ENCODE measurements at regions not wholly inside any gene's neighbourhood (a gene's known extent, or its start where the extent isn't known, plus 50 kb on each side); places are given as distances from the start of the nearest gene placed in this dataset.
A peak's percentile ranks its signal among the peaks of the same experiment; 100 is the strongest.

- CTCF ChIA-PET, result no interaction called here
- H3K4me3 ChIP-seq (ENCODE audit: low read depth, low read length), result no peak overlapping the region
- TF ChIP-seq CTCF (IDR thresholded peaks at IDR 0.05; ENCODE audit: insufficient read depth, low read length, missing control alignments), result no peak
- DNase-seq (ENCODE audit: low read depth, low spot score), result no peak
- POLR2A ChIA-PET, result no interaction called here
These were observed 364.2 kb downstream of the KLF5 start for GRCh38 chr13:73422973-73423372.

- CTCF ChIA-PET, result no interaction called here
- no peak for TF ChIP-seq CTCF (IDR thresholded peaks at IDR 0.05; ENCODE audit: insufficient read depth, low read length, missing control alignments)
- no peak overlapping the region for H3K4me3 ChIP-seq (ENCODE audit: low read depth, low read length)
- POLR2A ChIA-PET, result no interaction called here
- no peak for DNase-seq (ENCODE audit: low read depth, low spot score)
These were observed 362.6 kb downstream of the KLF5 start for GRCh38 chr13:73421310-73421912.

- H3K4me3 ChIP-seq (ENCODE audit: low read depth, low read length), result no peak overlapping the region
- TF ChIP-seq CTCF (IDR thresholded peaks at IDR 0.05; ENCODE audit: insufficient read depth, low read length, missing control alignments), result no peak
- no peak for DNase-seq (ENCODE audit: low read depth, low spot score)
- CTCF ChIA-PET, result no interaction called here
- POLR2A ChIA-PET, result no interaction called here
These were observed 360.4 kb downstream of the KLF5 start for GRCh38 chr13:73419186-73419585.

GRCh38 chr13:73417012-73417615 is 358.3 kb downstream of the KLF5 start:
- DNase-seq (ENCODE audit: low read depth, low spot score), result no peak
- peak; percentile 20 for TF ChIP-seq CTCF (IDR thresholded peaks at IDR 0.05; ENCODE audit: insufficient read depth, low read length, missing control alignments)
- POLR2A ChIA-PET, result interaction anchor here (1.2 kb wide), 1 partner anchor 10 kb away, joined by 4 read pairs; no protein-coding TSS in a partner anchor
- no peak overlapping the region for H3K4me3 ChIP-seq (ENCODE audit: low read depth, low read length)
- CTCF ChIA-PET, result interaction anchor here (0.6 to 2.2 kb wide), 5 partner anchors 16 to 577 kb away, joined by 3 to 8 read pairs (median 3); no protein-coding TSS in a partner anchor

GRCh38 chr13:73416093-73416492 is 357.3 kb downstream of the KLF5 start:
- TF ChIP-seq CTCF (IDR thresholded peaks at IDR 0.05; ENCODE audit: insufficient read depth, low read length, missing control alignments), result no peak
- DNase-seq (ENCODE audit: low read depth, low spot score), result peak; percentile 46
- no peak overlapping the region for H3K4me3 ChIP-seq (ENCODE audit: low read depth, low read length)
- POLR2A ChIA-PET, result no interaction called here
- CTCF ChIA-PET, result interaction anchor here (2.2 kb wide), 1 partner anchor 576 kb away, joined by 7 read pairs; no protein-coding TSS in a partner anchor

GRCh38 chr13:73413656-73414055 is 354.9 kb downstream of the KLF5 start:
- TF ChIP-seq CTCF (IDR thresholded peaks at IDR 0.05; ENCODE audit: insufficient read depth, low read length, missing control alignments), result no peak
- POLR2A ChIA-PET, result no interaction called here
- H3K4me3 ChIP-seq (ENCODE audit: low read depth, low read length), result no peak overlapping the region
- no peak for DNase-seq (ENCODE audit: low read depth, low spot score)
- CTCF ChIA-PET, result no interaction called here
